ENCODE measurements at regions not wholly inside any gene's neighbourhood (a gene's known extent, or its start where the extent isn't known, plus 50 kb on each side); places are given as distances from the start of the nearest gene placed in this dataset.
A peak's percentile ranks its signal among the peaks of the same experiment; 100 is the strongest.

DNA sequence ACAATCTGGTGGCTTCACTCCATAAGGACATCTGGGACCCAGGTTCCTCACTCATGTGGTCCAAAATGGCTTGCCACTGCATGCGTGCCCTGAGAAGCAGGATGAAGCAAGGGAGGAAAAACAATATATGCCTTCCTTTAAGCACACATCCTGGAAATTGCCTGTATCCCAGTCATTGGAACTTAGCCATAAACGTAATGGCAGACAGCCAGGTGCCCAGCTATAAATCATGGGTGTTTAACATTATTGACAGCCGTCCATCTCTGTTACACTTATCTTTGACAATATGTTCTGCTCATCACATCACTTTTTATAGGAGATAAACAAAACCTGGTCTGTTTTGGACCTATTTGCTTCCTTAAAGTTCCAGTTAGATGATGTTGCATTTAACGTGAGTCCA, 181.0 kb downstream of the AASDH start:
- no peak for DNase-seq (ENCODE audit: low spot score)

DNA sequence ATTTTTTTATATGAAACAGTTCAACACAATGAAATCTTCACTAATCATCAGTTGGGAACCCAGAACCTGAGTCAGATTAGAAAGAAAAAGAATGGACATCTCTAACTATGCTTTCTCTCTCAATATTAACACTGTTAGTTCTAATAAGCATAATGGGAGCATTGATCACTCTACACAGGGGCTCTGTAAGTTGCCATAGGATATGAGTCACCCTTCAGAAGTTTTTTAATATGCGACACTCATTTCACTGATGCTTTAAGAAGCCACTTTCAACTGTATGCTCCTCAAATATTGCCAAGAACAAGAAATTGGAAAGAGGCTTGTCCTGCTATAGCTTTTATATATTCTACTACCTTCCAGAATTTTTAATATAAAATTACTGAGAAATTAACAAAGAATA, 187.0 kb downstream of the AASDH start:
- peak; percentile 47 for DNase-seq (ENCODE audit: low spot score)

DNA sequence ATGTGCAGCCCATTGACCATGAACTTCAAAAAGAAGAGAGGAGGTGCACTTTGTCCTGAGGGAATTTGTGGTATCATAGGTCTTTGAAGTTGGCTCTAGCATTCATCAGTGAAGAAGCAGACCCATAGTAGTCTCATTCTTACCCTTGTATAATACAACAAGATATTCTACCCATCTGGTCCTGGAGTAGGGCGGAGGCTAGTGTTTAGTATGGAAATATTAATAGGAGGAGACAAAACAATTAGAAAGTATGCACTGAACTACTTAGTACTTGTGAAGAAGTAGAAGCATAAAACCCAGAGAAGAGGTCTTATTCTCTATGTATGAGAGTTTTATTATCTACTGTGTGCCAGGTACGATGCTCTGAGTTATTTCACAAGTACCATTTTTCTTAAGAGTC, 189.0 kb downstream of the AASDH start:
- DNase-seq (ENCODE audit: low spot score) = no peak

DNA sequence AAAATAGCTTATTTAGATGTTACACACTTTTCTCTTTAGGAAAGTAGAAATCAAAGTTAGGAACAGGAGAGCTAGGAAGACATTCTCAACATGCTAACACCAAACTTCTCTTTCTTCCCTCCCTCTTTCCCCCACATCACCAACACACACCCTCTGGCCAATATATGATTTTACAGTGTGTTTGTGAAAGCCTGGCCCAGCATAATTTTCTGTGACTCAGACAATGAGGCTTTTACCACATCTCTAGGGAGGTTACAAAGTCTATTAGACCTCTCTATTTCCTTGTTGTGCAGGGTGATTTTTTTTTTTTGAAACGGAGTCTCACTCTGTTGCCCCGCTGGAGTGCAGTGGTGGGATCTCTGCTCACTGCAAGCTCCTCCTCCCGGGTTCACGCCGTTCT, 189.9 kb downstream of the AASDH start:
- DNase-seq (ENCODE audit: low spot score) = no peak

DNA sequence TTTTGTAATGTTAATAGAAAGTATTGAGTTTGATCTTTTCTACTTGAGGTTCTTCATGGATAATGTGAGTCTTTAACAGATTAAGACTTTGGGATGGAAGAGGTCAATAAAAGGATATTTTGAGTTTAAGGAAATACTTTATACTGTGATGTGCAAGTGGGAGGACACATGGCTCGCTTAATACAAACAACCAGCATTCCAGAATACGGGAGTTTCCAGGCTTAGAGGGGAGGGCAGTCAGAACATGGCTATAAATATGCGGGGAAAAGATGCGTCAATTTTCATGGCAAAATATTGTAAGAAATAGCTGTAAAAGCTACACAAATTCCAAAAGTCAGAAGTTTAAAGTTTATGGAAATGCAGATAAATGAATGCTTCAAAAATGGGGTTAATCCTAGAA, 192.3 kb downstream of the AASDH start:
- DNase-seq (ENCODE audit: low spot score) = no peak

DNA sequence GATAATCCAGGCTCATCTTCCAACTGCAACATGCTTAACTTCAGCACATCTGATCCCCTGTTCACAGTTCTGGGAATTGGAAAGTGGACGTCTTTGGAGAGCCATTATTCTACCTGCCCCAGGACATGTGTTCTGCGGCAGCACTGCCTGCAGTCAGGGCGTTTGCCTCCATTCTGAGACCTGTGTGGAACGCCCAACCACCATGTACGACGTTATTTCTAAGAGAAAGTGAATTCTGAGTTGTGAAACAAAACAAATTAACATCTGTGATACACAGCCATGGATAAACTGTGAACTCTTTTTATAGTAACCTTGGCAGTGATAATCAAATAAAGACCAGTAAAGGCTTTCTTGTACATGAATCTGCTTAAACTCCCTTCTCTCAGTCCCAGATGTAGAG, 195.8 kb downstream of the AASDH start:
- DNase-seq (ENCODE audit: low spot score) = no peak

DNA sequence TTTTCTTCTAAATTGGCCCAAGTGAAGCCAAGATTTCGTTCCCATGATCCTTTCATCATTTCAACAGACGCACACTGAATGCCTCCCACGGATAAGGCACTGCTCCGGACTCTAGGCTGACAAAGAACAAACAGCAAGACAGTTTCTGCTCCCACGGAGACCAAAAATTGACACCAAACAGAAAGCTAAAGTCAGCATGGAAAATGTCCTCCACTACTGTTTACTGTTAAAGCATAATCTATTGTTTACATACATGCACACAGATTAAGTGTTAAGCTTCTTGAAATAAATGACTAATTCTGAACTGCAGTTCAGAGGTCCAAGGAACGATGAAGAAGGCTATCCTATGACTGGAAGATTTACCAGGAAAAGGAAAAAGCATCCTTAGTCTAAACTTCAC, 199.6 kb downstream of the AASDH start:
- DNase-seq (ENCODE audit: low spot score) = no peak

DNA sequence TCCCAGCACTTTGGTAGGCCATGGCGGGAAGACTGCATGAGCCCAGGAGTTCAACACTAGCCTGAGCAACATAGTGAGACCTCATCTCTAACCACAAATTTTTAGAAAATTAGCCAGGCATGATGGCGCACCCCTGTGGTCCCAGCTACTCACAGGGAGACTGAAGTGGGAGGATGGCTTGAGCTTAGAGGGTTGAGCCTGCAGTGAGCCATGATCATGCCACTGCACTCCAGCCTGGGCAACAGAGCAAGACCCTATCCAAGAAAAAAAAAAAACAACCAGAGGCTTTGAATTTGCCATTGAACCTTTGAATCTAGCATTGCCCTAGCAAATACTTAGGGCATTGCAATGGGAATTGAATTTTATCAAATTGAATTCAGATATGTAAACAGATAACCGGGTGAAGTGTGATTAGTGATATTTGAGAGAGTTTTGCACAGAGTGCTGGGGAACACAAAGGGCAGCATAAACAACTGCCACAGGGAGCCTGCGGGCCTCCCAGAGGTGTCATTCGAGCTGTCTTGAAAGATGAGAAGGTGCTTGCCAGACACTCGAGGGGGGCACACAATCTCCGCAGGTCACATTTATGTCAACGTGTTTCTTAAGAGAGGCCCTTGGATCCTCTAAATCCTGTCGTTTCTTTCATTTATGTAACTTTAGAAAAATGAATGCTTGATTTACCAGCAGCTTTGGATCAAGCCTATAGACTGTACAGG, 200.3 kb downstream of the AASDH start:
- no peak for DNase-seq (ENCODE audit: low spot score)

DNA sequence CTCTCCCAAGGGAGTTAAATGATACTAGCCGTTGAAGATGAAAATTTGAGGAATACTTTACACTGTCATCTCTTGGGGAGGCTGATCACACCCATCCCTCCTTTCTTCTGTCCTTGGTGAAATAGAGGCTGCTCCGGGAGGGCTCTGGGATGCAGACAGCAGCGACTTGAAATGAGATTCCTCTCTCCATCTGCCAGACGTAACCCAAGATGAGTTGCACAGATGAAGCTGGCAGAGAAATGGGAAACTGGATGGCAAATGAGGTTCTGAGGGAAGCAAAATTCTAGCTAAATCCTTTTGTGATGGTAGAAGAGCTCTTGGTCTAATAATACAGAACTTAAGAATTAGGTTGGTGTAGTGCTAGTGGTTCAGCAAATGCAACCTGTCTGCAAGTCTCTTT, 201.4 kb downstream of the AASDH start:
- DNase-seq (ENCODE audit: low spot score) = no peak

DNA sequence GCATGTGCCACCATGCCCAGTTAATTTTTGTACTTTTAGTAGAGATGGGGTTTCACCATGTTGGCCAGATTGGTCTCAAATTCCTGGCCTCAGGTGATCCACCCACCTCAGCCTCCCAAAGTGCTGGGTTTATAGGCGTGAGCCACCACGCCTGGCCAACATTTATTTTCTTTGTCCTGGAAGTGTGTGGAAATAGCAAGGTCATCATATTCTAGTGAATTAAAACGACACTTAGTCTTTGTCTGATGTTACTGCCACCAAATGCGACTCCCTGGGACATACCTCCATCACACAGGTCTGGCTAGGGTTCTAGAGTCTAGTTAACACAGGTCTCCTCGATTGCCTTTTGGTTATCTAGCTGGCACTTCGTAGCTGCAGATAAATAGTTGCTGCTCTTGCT, 203.1 kb downstream of the AASDH start:
- DNase-seq (ENCODE audit: low spot score) = no peak

DNA sequence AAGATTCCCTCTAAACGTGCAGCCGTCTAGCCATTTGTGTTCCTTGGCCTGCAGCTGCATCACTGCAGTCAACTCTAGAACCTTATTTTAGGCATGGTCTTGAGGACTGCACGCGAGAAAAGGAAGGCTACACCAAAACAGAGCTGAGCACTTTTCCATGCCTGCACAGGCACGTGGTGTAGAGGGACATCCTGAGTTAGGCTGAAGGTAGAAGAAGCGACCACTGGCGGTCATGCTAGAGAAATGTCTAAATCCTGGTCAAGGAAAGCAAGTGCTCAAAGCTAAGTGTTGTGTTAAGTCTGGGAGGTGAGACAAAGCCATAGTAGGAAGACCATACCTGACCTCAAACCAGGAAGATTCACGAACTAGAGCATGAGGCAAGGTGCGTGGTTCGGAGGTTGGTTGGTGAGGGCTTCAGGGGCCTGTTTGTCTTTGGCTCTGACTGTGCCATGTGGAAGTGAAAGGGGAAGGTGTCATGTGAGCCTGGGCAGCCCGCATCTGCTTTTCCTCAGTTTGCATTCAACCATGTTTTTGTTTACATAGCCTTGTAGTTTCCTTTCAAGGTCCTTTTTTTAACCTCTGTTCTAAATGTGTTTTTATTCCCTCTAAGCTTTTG, 203.8 kb downstream of the AASDH start:
- DNase-seq (ENCODE audit: low spot score) = no peak

DNA sequence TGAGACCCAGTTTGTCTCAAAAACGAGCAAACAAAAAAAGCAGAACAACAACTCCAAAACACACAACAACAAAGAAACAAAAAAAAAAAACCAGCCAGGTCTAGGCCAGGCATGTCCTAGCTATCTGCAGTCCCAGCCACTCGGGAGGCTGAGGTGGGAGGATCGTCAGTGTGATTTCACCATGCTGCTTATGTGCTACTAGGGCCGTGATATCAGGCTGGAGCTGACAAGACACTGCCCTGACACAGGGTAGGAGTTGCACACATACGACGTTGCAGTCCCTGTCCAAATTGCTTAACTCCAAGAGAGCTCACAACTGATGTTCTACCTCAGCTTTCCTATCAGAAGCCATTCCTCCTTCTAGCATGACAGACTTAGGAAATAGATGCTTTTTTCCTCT, 204.9 kb downstream of the AASDH start:
- DNase-seq (ENCODE audit: low spot score) = no peak

DNA sequence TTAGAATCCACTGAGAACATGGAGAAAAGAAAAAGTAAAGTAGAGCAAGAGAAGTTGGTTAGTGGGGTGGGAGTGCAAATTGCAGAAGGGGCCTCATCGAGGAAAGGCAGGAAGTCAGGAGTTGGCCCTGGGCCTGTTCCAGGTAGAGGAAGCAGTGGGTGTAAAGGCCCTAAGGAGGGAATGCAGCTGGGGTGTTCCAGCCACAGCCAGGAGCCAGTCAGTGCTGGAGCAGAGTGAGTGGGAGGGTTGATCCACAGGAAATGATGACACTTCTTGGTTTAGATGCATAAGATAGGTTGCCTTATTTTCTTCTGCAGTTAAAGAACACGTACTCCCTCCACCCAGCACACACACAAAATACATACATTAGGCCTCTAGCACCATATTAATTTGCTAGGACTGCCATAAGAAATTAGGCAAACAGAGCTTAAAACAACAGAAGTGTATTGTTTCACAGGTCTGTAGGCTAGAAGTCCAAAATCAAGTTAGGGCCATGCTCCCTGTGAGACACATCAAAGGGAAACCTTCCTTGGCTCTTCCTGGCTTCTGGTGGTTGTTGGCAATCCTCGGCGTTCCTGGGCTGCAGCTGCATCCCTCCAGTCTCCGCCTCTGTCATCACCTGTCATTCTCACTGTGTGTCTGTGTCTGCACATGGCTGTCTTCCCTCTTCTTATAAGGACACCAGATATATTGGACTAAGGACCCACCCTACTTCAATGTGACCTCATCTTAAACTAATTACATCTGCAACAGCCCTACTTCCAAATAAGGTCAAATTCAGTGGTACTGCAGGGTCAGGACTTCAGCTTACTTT, 205.9 kb downstream of the AASDH start:
- DNase-seq (ENCODE audit: low spot score) = no peak

DNA sequence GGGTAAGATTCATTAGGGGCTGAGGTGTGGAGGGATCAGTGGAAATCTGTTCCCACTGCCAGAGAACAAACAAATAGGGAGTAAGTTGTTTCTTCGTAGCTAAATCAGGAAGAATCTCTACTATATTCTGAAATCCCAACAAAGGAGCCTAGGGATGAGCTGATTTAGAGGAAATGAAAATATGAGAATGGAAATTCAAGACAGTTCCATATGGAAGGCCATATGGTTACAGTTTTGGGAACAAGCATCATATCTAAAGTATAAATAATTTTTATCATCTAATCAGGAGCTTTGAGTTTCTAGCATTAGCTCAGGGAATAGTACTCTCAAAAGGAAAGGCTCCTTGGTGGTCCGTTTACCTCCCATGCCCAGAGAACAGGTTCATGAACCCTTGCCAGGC, 218.2 kb downstream of the AASDH start:
- no peak for DNase-seq (ENCODE audit: low spot score)

DNA sequence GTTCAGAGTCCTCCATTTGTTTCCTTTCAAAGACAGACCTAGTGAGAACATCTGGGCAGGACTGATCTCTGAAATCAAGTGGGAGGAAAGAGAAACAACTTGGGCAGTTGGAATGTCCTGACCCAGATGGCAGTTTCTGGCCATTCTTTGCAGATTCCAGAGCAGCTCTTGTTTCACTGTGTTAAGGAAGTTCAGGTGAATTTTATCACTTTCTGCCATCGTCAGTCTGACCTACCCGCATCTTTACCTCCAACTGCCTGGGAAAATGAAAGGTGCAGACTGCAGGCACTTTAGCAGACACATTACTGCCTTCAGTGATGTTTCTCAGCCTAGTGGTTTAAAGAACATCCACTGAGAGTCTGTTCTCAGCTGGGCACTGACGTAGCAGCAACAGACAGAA, 216.2 kb downstream of the CEP135 start:
- DNase-seq (ENCODE audit: low spot score) = no peak

DNA sequence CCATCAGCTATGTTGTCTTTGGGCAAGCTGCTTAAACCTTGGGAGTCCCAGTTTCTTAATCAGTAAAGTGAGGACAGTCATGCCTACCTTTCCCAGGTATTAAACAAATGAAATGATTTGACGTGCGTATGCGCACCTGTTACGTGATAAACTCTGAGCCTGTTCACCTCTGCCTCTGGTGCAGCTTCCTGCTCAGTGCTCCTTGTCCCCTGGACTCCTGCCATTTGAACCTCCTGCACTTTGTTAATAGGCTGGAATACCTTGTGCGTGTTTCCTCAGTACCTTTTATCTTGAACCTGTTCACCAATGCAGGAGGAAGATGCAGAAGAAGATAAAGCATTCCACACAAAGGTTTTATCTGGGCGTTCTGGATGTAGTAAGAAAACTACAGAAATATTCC, 211.9 kb downstream of the CEP135 start:
- no peak for DNase-seq (ENCODE audit: low spot score)

DNA sequence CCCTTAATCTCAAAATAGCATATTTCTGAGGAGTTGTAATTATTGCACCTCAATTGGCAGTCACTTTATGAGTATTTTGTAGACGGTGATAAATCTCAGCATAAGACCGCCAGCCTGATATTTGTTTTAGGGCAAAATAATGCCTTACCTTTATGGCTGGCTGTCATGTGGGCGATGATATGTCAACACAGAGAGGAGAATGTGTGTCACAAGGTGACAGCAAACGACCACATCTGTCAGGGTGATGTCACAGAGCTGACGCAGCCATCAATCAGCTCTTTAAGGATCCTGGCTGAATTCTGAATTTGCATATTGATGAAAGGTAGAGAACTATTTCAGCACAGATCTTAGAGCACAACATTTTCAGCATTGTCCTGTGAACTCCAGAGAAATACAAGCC, 209.7 kb downstream of the CEP135 start:
- DNase-seq (ENCODE audit: low spot score) = no peak

DNA sequence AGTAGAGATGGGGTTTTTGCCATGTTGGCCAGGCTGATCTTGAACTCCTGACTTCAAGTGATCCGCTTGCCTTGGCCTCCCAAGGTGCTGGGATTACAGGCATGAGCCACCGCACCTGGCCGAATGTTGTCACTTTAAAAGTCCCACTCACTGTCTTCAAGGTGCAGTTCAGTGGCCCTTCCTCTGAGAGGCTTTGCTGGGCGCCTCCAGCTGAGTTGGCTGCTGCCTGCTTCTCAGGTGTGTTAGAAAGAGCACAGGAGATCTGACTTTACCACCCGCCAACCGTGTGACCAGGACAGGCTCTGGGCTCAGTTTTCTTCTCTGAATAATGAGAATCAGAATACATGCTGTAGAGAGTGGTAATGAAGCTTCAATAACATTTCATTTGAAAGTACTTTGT, 207.4 kb downstream of the CEP135 start:
- DNase-seq (ENCODE audit: low spot score) = no peak

DNA sequence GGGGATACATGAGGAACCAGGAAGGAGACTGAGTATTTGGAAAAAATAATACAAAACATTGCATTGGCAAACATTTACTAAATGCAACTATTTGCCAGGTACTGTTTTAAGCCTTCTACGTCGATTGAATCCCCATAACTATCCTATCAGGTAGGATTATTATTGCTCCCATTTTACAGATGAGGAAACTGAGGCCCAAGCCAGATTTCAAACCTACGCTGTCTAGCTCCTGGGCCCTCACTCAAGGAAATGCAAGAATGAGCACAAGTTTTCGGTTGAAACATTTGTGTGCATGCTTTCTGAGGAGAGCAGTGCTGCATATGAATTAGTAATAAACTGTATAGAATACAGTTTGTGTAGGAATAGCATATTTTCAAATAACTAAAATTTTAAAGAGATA, 206.7 kb downstream of the CEP135 start:
- DNase-seq (ENCODE audit: low spot score) = no peak

DNA sequence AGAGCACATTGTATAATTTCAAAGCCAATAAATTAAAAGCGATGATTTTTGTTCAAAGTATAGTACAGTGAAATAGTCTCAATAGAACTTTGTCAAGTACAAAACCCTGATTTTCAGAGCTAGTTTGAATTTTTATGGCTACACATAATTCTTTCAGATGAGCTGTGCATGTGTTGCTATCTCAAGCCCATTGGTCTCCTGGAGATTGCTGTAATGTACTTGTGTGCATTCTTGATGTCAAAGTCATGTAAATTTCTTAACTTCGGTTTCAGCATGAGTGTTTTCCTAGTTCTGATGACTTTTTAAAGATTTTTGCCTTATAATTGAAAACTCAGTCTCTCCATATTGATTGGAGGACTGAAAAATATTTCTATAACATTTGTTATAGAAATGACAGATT, 200.8 kb downstream of the CEP135 start:
- no peak for DNase-seq (ENCODE audit: low spot score)

DNA sequence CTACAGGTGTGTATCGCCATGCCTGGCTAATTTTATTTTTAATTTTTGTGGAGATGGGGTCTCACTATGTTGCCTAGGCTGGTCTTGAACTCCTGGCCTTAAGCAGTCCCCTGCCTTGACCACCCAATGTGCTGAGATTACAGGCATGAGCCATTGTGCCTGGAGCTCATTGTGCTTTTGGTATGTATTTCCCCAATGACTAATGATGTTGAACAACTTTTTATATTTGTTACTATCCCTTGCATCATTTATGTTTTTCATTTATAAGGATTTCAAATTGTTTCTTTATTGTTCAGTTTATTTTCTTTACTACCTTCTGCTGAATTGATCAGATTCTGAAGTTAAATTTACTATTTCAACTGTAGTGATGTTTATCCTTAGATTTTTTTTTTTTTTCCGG, 199.7 kb downstream of the CEP135 start:
- DNase-seq (ENCODE audit: low spot score) = no peak

DNA sequence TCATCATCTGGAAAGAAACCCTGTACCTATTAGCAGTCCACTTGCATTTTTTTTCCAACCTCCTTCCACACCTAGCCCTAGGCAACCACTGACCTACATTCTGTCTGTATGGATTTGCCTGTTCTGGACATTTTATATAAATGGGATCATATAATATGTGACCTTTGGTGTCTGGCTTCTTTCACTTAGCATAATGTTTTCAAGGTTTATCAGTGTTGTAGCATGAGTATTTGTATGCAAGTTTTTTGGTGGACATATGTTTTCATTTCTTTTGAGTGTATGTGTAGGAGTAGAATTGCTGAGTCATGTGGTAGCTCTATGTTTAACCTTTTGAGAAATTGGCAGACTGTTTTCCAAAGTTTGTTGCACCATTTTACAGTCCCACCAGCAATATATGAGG, 198.6 kb downstream of the CEP135 start:
- no peak for DNase-seq (ENCODE audit: low spot score)

DNA sequence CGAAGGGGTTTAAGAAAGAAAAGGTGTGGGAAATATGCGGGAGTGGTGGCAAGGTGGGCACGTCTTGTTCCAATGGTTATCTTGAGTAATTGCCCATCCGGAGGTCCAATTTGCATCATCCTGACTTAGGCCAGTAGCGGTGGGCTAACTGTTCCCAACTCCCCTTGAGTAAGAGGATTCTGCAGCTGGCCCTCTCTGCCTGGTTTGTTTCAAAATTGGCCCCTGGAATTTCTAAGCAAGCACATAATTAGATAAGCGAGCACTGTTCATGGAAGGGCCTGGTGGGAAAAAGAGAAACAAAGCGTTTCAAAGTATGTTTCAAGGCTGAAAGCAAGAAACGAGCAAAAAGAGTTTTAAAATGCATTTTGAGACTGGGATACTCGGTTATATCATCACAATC, 198.2 kb downstream of the CEP135 start:
- no peak for DNase-seq (ENCODE audit: low spot score)
